GM19351 (cell line): ENCODE measurements at regions not wholly inside any gene's neighbourhood (a gene's known extent, or its start where the extent isn't known, plus 50 kb on each side); places are given as distances from the start of the nearest gene placed in this dataset.

ENCODE experiments used
- ATAC-seq: cut with Tn5 transposase; IDR thresholded peaks from one replicate; pipeline ENCODE4 v1.9.1; 2021; ENCODE audit warnings: mild to moderate bottlenecking, moderate library complexity; ENCODE audit not compliant: unreplicated experiment

DNA sequence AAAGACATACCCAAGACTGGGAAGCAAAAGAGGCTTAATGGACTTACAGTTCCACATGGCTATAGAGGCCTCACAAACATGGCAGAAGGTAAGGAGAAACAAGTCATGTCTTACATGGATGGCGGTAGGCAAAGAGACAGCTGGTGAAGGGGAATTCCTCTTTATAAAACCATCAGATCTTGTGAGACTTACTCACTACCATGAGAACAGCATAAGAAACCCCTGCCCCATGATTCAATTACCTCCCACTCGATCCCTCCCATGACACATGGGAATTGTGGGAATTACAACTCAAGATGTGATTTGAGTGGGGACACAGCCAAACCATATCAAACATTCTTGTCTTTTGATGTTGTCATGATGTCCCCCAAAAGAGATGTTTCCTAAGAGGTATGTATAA, 103.3 kb downstream of the DUSP10 start:
- no peak for ATAC-seq

DNA sequence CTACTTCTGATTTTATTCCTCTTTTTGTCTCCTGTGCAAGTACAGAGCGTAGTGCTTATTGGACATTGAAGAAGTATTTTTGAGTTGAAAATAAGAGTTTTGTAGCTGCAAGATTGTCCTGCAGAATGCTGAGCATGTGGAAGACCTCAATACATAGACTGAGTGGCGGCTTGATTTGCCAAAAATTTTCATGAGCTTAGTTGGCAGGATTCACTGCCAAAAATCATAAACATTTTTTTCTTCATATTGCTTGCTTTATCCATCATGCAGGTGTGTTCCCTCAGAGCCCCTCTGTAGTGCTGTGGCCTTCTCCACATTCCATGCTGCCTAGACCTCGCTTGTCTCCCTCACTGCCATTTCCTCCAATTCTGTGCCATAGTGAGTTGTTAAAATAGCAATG, 100.1 kb downstream of the DUSP10 start:
- ATAC-seq, result no peak

DNA sequence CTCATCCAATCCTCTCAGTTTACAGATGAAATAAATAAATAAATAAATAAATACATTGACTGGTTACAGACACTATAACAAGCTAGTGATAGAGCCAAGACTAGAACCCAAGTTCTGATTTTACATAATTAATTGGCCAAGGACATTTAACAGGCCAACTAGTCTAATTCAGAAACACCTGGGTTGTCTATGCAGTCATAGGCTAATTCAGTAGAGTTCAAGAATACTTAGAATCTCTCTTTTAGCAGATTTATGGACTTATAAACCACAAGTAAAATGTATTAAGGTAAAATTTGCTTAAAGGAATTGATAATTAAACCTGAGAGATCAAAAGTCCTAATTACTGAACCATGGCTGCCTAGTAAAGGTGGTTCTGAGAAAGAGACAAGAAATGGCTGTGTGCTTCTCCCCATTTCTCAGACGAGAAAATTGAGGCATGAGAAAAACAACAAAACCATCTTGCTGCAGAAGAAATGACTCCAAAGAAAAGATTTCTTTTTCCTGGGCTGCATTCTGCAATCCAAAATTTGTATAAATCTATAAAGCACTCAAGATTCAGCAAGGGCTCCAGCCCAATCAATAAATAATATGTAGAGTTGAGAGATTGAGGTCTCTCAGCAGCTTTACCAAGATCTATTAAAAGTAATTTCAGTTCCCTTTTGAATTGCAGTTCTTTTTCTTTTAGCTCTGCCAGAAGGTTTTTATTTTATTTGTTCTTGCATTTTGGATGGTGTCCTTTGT, 98.3 kb downstream of the DUSP10 start:
- peak; percentile 75 for ATAC-seq

DNA sequence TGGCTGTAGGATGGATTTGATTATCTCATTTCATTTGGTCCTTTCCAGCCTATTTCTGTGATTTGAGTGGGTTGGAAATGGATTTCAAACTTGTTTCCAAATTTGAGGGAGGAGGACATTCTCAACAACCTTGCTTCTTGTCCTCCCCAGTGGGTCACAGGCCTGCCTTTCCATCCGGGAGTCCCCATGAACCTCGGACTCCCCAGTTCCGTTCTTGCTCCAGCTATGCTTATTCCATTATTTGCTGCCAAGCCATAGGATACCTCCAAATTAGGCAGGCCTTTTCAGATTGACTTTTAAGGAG, 97.8 kb downstream of the DUSP10 start:
- ATAC-seq, result peak; percentile 13

DNA sequence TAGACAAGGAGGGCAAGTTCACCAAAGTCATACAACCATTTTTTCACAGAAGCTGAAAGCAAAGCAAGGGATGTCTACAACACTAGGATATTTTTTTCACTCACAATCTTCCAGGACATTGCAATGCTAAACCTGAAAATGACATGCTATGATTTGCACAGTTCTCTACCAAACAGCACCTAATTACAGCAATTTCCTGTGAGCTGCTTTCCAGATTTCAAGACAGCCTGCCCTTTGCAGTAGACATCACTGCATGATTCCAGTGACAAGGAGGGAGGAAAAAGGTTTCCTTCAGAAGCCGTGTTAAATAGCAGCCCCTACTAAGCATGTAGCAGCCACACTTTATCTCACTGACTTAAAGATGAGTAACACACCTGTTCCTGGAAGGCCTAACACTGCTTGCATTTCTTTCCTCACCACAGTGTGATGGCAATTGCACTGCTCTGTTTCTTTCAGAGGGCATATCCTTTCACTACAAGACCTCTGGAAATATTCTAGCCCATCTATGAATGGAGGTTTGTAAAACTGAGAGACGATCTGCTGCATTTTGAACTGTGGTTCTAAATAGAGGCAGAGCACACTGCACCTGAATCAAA, 97.1 kb downstream of the DUSP10 start:
- ATAC-seq, result peak; percentile 34

DNA sequence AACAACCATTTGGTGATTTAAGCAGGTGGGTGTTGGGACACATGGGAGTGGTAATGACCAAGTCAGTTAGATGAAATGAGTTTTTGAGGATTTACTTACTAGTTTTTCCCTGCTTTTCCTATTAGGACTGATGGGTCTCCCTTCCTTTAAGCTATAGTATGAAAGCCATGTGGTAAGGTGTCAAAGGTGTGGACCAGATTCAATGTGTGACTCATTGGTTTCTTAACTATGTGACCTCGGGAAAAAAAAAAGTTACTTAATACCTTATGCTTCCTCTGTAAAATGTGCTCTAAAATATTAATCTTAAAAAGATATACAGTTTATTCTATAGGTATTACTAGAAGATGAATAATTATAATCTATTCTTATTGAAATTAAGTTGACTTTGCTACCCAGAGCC, 93.7 kb downstream of the DUSP10 start:
- no peak for ATAC-seq
